ENCODE measurements at regions not wholly inside any gene's neighbourhood (a gene's known extent, or its start where the extent isn't known, plus 50 kb on each side); places are given as distances from the start of the nearest gene placed in this dataset.

GRCh38 chr13:67318398-67318797 lies 88.3 kb upstream of the PCDH9 start:
- DNase-seq (ENCODE audit: extremely low read depth, insufficient read length), result no peak
- TF ChIP-seq CTCF (IDR thresholded peaks at IDR 0.05; ENCODE audit: insufficient read depth, low read length, poor library complexity, severe bottlenecking), result no peak
- no peaks in the 10 kb centered on the region for H3K27me3 ChIP-seq (replicated peaks; ENCODE audit: control insufficient read depth, insufficient read depth, low read length)
- no peaks in the 10 kb centered on the region for H3K36me3 ChIP-seq (ENCODE audit: control insufficient read depth, insufficient read depth, low read length)
- no peak overlapping the region for H3K4me3 ChIP-seq (replicated peaks; ENCODE audit: low read depth, low read length)

GRCh38 chr13:67314405-67314804 lies 84.3 kb upstream of the PCDH9 start:
- DNase-seq (ENCODE audit: extremely low read depth, insufficient read length), result no peak
- Histone ChIP-seq H3K4me3 (replicated peaks; ENCODE audit: low read depth, low read length) (no peak overlapping the region), H3K36me3 (ENCODE audit: control insufficient read depth, insufficient read depth, low read length) (no peaks in the 10 kb centered on the region), H3K27me3 (replicated peaks; ENCODE audit: control insufficient read depth, insufficient read depth, low read length) (no peaks in the 10 kb centered on the region)
- TF ChIP-seq CTCF (IDR thresholded peaks at IDR 0.05; ENCODE audit: insufficient read depth, low read length, poor library complexity, severe bottlenecking), result no peak

GRCh38 chr13:67308004-67308772 lies 78.1 kb upstream of the PCDH9 start:
- no peaks in the 10 kb centered on the region for H3K27me3 ChIP-seq (replicated peaks; ENCODE audit: control insufficient read depth, insufficient read depth, low read length)
- H3K4me3 ChIP-seq (replicated peaks; ENCODE audit: low read depth, low read length), result no peak overlapping the region
- DNase-seq (ENCODE audit: extremely low read depth, insufficient read length), result no peak
- no peaks in the 10 kb centered on the region for H3K36me3 ChIP-seq (ENCODE audit: control insufficient read depth, insufficient read depth, low read length)
- no peak for TF ChIP-seq CTCF (IDR thresholded peaks at IDR 0.05; ENCODE audit: insufficient read depth, low read length, poor library complexity, severe bottlenecking)

- no peak overlapping the region for H3K4me3 ChIP-seq (replicated peaks; ENCODE audit: low read depth, low read length)
- TF ChIP-seq CTCF (IDR thresholded peaks at IDR 0.05; ENCODE audit: insufficient read depth, low read length, poor library complexity, severe bottlenecking), result no peak
- DNase-seq (ENCODE audit: extremely low read depth, insufficient read length), result no peak
- H3K27me3 ChIP-seq (replicated peaks; ENCODE audit: control insufficient read depth, insufficient read depth, low read length), result no peaks in the 10 kb centered on the region
- H3K36me3 ChIP-seq (ENCODE audit: control insufficient read depth, insufficient read depth, low read length), result no peaks in the 10 kb centered on the region
These were observed 76.6 kb upstream of the PCDH9 start for GRCh38 chr13:67306742-67307141.

- TF ChIP-seq CTCF (IDR thresholded peaks at IDR 0.05; ENCODE audit: insufficient read depth, low read length, poor library complexity, severe bottlenecking), result no peak
- Histone ChIP-seq H3K4me3 (replicated peaks; ENCODE audit: low read depth, low read length) (no peak overlapping the region), H3K27me3 (replicated peaks; ENCODE audit: control insufficient read depth, insufficient read depth, low read length) (no peaks in the 10 kb centered on the region), H3K36me3 (ENCODE audit: control insufficient read depth, insufficient read depth, low read length) (no peaks in the 10 kb centered on the region)
- DNase-seq (ENCODE audit: extremely low read depth, insufficient read length), result no peak
These were observed 73.7 kb upstream of the PCDH9 start for GRCh38 chr13:67303661-67304333.
